ENCODE measurements at regions not wholly inside any gene's neighbourhood (a gene's known extent, or its start where the extent isn't known, plus 50 kb on each side); places are given as distances from the start of the nearest gene placed in this dataset.

GRCh38 chr7:101699399-101699798 lies 70.3 kb upstream of the MYL10 start:
- no peak overlapping the region for H3K4me3 ChIP-seq
- DNase-seq (ENCODE audit: low spot score) = no peak
- TF ChIP-seq EZH2 (IDR thresholded peaks at IDR 0.05; ENCODE audit: borderline replicate concordance) (no peak), EZH2phosphoT487 (IDR thresholded peaks at IDR 0.05; ENCODE audit: low read depth, severe bottlenecking, unreplicated experiment) (no peak), CTCF (IDR thresholded peaks at IDR 0.05; ENCODE audit: poor library complexity) (no peak)
- H3K4me1 ChIP-seq (ENCODE audit: insufficient read depth) = no peaks in the 10 kb centered on the region
- no peaks in the 10 kb centered on the region for H3K27me3 ChIP-seq
- no peaks in the 10 kb centered on the region for H3K9me2 ChIP-seq (replicated peaks; ENCODE audit: insufficient read depth)
- no peaks in the 10 kb centered on the region for H3K36me3 ChIP-seq (replicated peaks; ENCODE audit: insufficient read depth, low read depth)
- H3K9me3 ChIP-seq (ENCODE audit: low read depth) = no peaks in the 10 kb centered on the region
- H4K20me1 ChIP-seq (ENCODE audit: insufficient read depth, poor library complexity, severe bottlenecking) = no peaks in the 10 kb centered on the region
- 95% methylated on average over 3 of the region's 3 CpGs for WGBS (ENCODE audit: low lambda C conversion rate, missing lambda C conversion rate)
- no peak overlapping the region for H3K4me2 ChIP-seq
- H3K79me2 ChIP-seq = no peaks in the 10 kb centered on the region
- no peak overlapping the region for H3K27ac ChIP-seq
- no peak overlapping the region for H2AFZ ChIP-seq

- no peaks in the 10 kb centered on the region for H3K9me2 ChIP-seq (replicated peaks; ENCODE audit: insufficient read depth)
- no peak overlapping the region for H3K27ac ChIP-seq
- H3K36me3 ChIP-seq (replicated peaks; ENCODE audit: insufficient read depth, low read depth) = no peaks in the 10 kb centered on the region
- H2AFZ ChIP-seq = no peak overlapping the region
- WGBS (ENCODE audit: low lambda C conversion rate, missing lambda C conversion rate) = 81% methylated on average over 28 of the region's 28 CpGs
- H4K20me1 ChIP-seq (ENCODE audit: insufficient read depth, poor library complexity, severe bottlenecking) = no peaks in the 10 kb centered on the region
- no peaks in the 10 kb centered on the region for H3K4me1 ChIP-seq (ENCODE audit: insufficient read depth)
- H3K4me3 ChIP-seq = no peak overlapping the region
- no peak for DNase-seq (ENCODE audit: low spot score)
- H3K4me2 ChIP-seq = no peak overlapping the region
- TF ChIP-seq CTCF (IDR thresholded peaks at IDR 0.05; ENCODE audit: poor library complexity) (no peak), EZH2 (IDR thresholded peaks at IDR 0.05; ENCODE audit: borderline replicate concordance) (no peak), EZH2phosphoT487 (IDR thresholded peaks at IDR 0.05; ENCODE audit: low read depth, severe bottlenecking, unreplicated experiment) (no peak)
- no peaks in the 10 kb centered on the region for H3K27me3 ChIP-seq
- no peaks in the 10 kb centered on the region for H3K9me3 ChIP-seq (ENCODE audit: low read depth)
- no peaks in the 10 kb centered on the region for H3K79me2 ChIP-seq
Observed at GRCh38 chr7:101699881-101700823, 71.1 kb upstream of the MYL10 start.

- no peak overlapping the region for H3K4me3 ChIP-seq
- no peaks in the 10 kb centered on the region for H3K9me3 ChIP-seq (ENCODE audit: low read depth)
- H3K4me2 ChIP-seq = no peak overlapping the region
- no peak for DNase-seq (ENCODE audit: low spot score)
- no peaks in the 10 kb centered on the region for H3K36me3 ChIP-seq (replicated peaks; ENCODE audit: insufficient read depth, low read depth)
- no peaks in the 10 kb centered on the region for H3K9me2 ChIP-seq (replicated peaks; ENCODE audit: insufficient read depth)
- H3K4me1 ChIP-seq (ENCODE audit: insufficient read depth) = no peaks in the 10 kb centered on the region
- no peaks in the 10 kb centered on the region for H3K79me2 ChIP-seq
- H4K20me1 ChIP-seq (ENCODE audit: insufficient read depth, poor library complexity, severe bottlenecking) = no peaks in the 10 kb centered on the region
- WGBS (ENCODE audit: low lambda C conversion rate, missing lambda C conversion rate) = 92% methylated on average over 13 of the region's 13 CpGs
- H3K27ac ChIP-seq = no peak overlapping the region
- TF ChIP-seq CTCF (IDR thresholded peaks at IDR 0.05; ENCODE audit: poor library complexity) (no peak), EZH2 (IDR thresholded peaks at IDR 0.05; ENCODE audit: borderline replicate concordance) (no peak), EZH2phosphoT487 (IDR thresholded peaks at IDR 0.05; ENCODE audit: low read depth, severe bottlenecking, unreplicated experiment) (no peak)
- H3K27me3 ChIP-seq = no peaks in the 10 kb centered on the region
- no peak overlapping the region for H2AFZ ChIP-seq
Observed at GRCh38 chr7:101701153-101701794, 72.2 kb upstream of the MYL10 start.
